Keratinocyte (primary cell): ENCODE measurements at regions not wholly inside any gene's neighbourhood (a gene's known extent, or its start where the extent isn't known, plus 50 kb on each side); places are given as distances from the start of the nearest gene placed in this dataset.

Experiments used
- DNase-seq: peaks from one replicate; pipeline ENCODE4 v3.0.0-alpha.2; 2011; ENCODE audit warnings: low read depth, missing footprints, low spot score
- FAIRE-seq: peaks from 2 replicates; lab custom pipeline; 2011; peaks lifted over from hg19 to GRCh38; lab: Jason Lieb, UNC
- H2AFZ ChIP-seq: 2 replicates; pipeline ENCODE4 v1.6.0; 2012; ENCODE audit warnings: low read length, control low read depth, inconsistent platforms; ENCODE audit not compliant: control insufficient read depth
- H3K27ac ChIP-seq: 2 replicates; pipeline ENCODE4 v1.5.1; 2011; ENCODE audit warnings: low read length; ENCODE audit not compliant: control insufficient read depth, insufficient read depth
- H3K27me3 ChIP-seq: 3 replicates; pipeline ENCODE4 v1.6.0; 2011; ENCODE audit warnings: low read length; ENCODE audit not compliant: control insufficient read depth, insufficient read depth; ENCODE audit errors: extremely low read depth
- H3K36me3 ChIP-seq, 2 experiments: 2 replicates in 1 of 2; 3 replicates in 1 of 2; pipeline ENCODE4 v1.5.1; 2011; ENCODE audit warnings: low read length in 2 of 2, mild to moderate bottlenecking in 1 of 2; ENCODE audit not compliant: control insufficient read depth in 2 of 2, insufficient read depth in 2 of 2; ENCODE audit errors: extremely low read depth in 1 of 2
- H3K4me1 ChIP-seq: 3 replicates; pipeline ENCODE4 v1.5.1; 2011; ENCODE audit warnings: low read length; ENCODE audit not compliant: control insufficient read depth, insufficient read depth; ENCODE audit errors: extremely low read depth
- H3K4me2 ChIP-seq: 3 replicates; pipeline ENCODE4 v1.6.0; 2011; ENCODE audit warnings: low read depth, low read length; ENCODE audit not compliant: control insufficient read depth, insufficient read depth; ENCODE audit errors: extremely low read depth
- H3K4me3 ChIP-seq, 3 experiments: fragments of 200-600 bp in 1 of 3; sonication (generic) in 1 of 3; 2 replicates in 2 of 3; 3 replicates in 1 of 3; pipeline ENCODE4 v1.5.1; 2011 to 2016; ENCODE audit warnings: low read length in 3 of 3, mild to moderate bottlenecking in 3 of 3, control low read depth in 2 of 3, inconsistent platforms in 1 of 3, low read depth in 1 of 3, mixed read lengths in 1 of 3, mixed run types in 1 of 3, moderate library complexity in 1 of 3; ENCODE audit not compliant: control insufficient read depth in 2 of 3, insufficient read depth in 2 of 3; ENCODE audit errors: extremely low read depth in 1 of 3
- H3K79me2 ChIP-seq: 2 replicates; pipeline ENCODE4 v1.6.0; 2012; ENCODE audit warnings: low read length; ENCODE audit not compliant: control insufficient read depth, insufficient read depth
- H3K9ac ChIP-seq: 3 replicates; pipeline ENCODE4 v1.6.0; 2011; ENCODE audit warnings: low read length; ENCODE audit not compliant: control insufficient read depth, insufficient read depth; ENCODE audit errors: extremely low read depth
- H3K9me1 ChIP-seq: 3 replicates; pipeline ENCODE4 v1.6.0; 2011; ENCODE audit warnings: low read length; ENCODE audit not compliant: control insufficient read depth, insufficient read depth; ENCODE audit errors: extremely low read depth
- H3K9me3 ChIP-seq: 2 replicates; pipeline ENCODE4 v1.5.1; 2012; ENCODE audit warnings: low read depth, low read length; ENCODE audit not compliant: control insufficient read depth
- H4K20me1 ChIP-seq: 3 replicates; pipeline ENCODE4 v1.6.0; 2011; ENCODE audit warnings: low read length; ENCODE audit not compliant: control insufficient read depth, insufficient read depth; ENCODE audit errors: extremely low read depth
- CTCF ChIP-seq, 3 experiments: IDR thresholded peaks in 1 of 3; conservative IDR thresholded peaks in 1 of 3; optimal IDR thresholded peaks in 1 of 3; 2 replicates in 2 of 3; 3 replicates in 1 of 3; pipeline versions ENCODE3 to v1.5.1; 2011; ENCODE audit warnings: low read length in 3 of 3, mild to moderate bottlenecking in 3 of 3, moderate library complexity in 2 of 3, control low read depth in 1 of 3, inconsistent platforms in 1 of 3; ENCODE audit not compliant: insufficient read depth in 2 of 3; ENCODE audit errors: extremely low read depth in 1 of 3
- EZH2 ChIP-seq: IDR thresholded peaks from one replicate; pipeline ENCODE4 v1.6.1; 2012; ENCODE audit warnings: inconsistent platforms, mild to moderate bottlenecking, low read length, moderate library complexity
- dilution Hi-C: fragments of 300-500 bp; cut with MboI; formaldehyde crosslinking; loops from one replicate; pipeline ENCODE4 v1.7.0; 2020; ENCODE audit warnings: low sequenced_read_pairs; ENCODE audit not compliant: extremely low pct_ligation_motif_present

- no peaks in the 10 kb centered on the region for H3K79me2 ChIP-seq
- H4K20me1 ChIP-seq: no peaks in the 10 kb centered on the region
- FAIRE-seq (no peak), DNase-seq (no peak)
- no peak for TF ChIP-seq EZH2
- TF ChIP-seq CTCF (optimal IDR thresholded peaks at IDR 0.05 in 1 of 3, IDR thresholded peaks at IDR 0.05 in 1 of 3, conservative IDR thresholded peaks at IDR 0.05 in 1 of 3; ENCODE audit: extremely low read depth in 1 of 3, insufficient read depth in 2 of 3, low read length in 3 of 3): no peak
- H3K27ac ChIP-seq: no peak overlapping the region
- no peaks in the 10 kb centered on the region for H3K9me3 ChIP-seq
- H3K9ac ChIP-seq: no peak overlapping the region
- dilution Hi-C loops: no loop called here
- no peaks in the 10 kb centered on the region for H3K9me1 ChIP-seq
- H3K4me2 ChIP-seq: no peak overlapping the region
- H2AFZ ChIP-seq: no peak overlapping the region
- no peaks in the 10 kb centered on the region for H3K4me1 ChIP-seq
- no peaks in the 10 kb centered on the region for H3K36me3 ChIP-seq
- H3K27me3 ChIP-seq: no peaks in the 10 kb centered on the region
- H3K4me3 ChIP-seq: no peak overlapping the region
Observed at GRCh38 chr10:24147321-24147720, 61.6 kb upstream of the KIAA1217 start.

- Histone ChIP-seq H3K9ac (no peak overlapping the region), H3K36me3 (no peaks in the 10 kb centered on the region), H3K79me2 (no peaks in the 10 kb centered on the region), H3K27me3 (no peaks in the 10 kb centered on the region), H3K9me3 (no peaks in the 10 kb centered on the region), H2AFZ (no peak overlapping the region), H3K4me1 (no peaks in the 10 kb centered on the region), H3K4me3 (no peak overlapping the region), H3K27ac (no peak overlapping the region), H4K20me1 (no peaks in the 10 kb centered on the region), H3K9me1 (no peaks in the 10 kb centered on the region), H3K4me2 (no peak overlapping the region)
- FAIRE-seq (no peak), DNase-seq (no peak)
- TF ChIP-seq CTCF (optimal IDR thresholded peaks at IDR 0.05 in 1 of 3, IDR thresholded peaks at IDR 0.05 in 1 of 3, conservative IDR thresholded peaks at IDR 0.05 in 1 of 3; ENCODE audit: extremely low read depth in 1 of 3, insufficient read depth in 2 of 3, low read length in 3 of 3) (no peak), EZH2 (no peak)
- dilution Hi-C loops: no loop called here
Observed at GRCh38 chr10:24149640-24150039, 59.3 kb upstream of the KIAA1217 start.
